Caki2 (cell line): ENCODE measurements at regions not wholly inside any gene's neighbourhood (a gene's known extent, or its start where the extent isn't known, plus 50 kb on each side); places are given as distances from the start of the nearest gene placed in this dataset.
A peak's percentile ranks its signal among the peaks of the same experiment; 100 is the strongest.
"Not testable (repeated sequence)": the region's sequence is repeated elsewhere in the genome, so short reads cannot be mapped to it uniquely, and the experiment has no call there.

ENCODE experiments used
- DNase-seq: peaks from one replicate; pipeline ENCODE4 v3.0.0-alpha.2; 2015; ENCODE audit warnings: low read depth
- in situ Hi-C: cut with HindIII; loops from 2 replicates; pipeline ENCODE4 v1.10.0; 2016; ENCODE audit warnings: low sequenced_read_pairs, low pct_unique_long_range_greater_than_20kb, mixed read lengths

DNA sequence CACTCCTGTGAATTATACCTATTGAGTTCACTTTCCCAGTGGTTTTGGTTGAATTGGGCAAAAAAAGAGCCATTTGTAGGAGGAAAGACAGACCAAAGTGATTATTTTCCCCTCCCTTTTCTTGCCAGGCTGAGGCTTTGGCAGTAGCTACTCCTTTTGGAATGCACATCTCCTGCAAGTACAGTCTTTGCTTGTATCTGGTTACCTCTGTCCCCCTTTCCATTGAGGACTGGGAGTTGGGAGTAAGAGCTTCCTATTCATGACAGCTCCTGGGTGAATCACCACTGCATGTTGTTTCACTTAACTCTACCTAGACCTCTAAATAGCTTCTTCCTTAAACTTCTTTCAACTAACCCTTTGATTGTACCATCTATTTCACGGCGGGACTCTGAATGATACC lies 695.3 kb upstream of the ZNF804A start:
- DNase-seq = no peak
- in situ Hi-C loops = no loop called here

- DNase-seq, in situ Hi-C loops: not testable (repeated sequence)
Measured at GRCh38 chr2:183916041-183916440, 682.3 kb upstream of the ZNF804A start.

DNA sequence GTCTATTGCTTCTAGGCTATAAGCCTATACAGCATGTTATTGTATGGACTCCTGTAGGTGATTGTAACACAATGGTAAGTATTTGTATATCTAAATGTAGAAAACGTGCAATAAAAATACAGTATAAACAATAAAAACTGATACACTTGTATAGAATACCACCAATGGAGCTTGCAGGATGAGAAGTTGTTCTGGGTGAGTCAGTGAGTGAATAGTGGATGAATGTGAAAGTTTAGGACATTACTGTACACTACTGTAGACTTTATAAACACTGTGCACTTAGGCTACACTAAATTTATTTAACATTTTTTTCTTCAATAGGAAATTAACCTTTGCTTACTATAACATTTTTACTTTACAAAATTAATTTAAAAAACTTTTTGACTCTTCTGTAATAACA lies 679.2 kb upstream of the ZNF804A start:
- in situ Hi-C loops = no loop called here
- DNase-seq = no peak

GRCh38 chr2:183919926-183920325 lies 678.4 kb upstream of the ZNF804A start:
- no peak for DNase-seq
- in situ Hi-C loops = no loop called here

GRCh38 chr2:183925281-183925680 lies 673.0 kb upstream of the ZNF804A start:
- no peak for DNase-seq
- in situ Hi-C loops = no loop called here

DNA sequence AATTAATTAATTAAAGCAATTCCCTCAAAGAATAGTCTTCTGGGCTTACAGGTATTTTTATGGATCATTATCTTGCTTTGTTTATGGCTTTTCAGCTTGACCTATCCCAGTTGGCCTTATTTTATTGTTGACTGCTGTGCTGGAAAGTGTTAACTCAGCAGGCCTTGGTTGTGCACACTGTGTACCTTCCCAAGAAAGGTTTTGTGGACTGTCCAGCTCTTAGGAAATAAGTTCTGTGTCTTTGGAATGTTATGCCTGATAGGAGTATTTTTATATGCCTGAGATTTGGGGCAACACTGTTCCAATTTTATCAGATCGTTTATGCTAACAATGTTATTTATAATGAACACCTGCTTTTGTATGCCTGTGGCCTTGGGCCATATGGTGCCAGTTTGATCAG lies 671.9 kb upstream of the ZNF804A start:
- no peak for DNase-seq
- in situ Hi-C loops = no loop called here

DNA sequence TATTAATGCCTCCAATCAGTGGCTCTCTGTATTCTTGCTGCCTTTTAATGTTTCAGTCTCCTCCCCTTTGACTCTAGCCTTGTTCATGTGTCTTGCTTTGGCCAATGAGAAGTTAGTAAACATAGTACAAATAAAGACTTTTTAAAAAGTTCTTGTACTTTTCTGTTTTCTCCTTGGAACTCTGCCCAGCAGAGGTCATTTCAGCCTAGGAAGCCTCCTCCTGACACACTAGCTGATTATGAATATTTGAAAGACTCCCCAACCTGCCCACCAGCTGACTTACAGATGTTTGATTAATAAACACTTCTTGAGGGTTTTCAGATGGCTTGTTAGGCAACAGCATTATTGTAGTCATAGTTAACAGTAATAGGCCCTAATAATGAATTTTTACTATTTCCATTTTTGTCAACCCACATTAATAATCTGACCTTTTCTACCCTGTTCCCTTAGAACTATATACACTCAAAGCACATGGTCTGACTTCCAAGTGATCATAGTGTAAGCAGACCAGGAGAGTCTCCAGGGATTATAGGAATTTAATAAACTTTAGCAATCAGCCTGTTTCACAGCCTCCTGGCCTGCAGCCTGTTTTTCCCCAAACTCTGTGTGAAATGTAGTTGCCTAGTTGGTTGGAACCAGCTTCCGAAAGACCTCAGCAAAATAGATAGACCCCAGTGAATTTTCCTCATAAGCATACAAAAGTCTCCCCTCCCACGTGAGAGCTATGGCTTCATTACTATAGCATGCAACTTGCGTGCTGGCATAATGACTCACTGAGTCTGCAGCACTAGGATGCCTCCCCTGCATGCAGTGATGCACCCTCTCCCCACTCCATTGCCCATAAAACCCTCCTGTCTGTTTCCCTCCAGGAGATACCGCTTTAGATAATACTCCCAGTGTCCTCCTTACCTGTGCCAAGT lies 670.7 kb upstream of the ZNF804A start:
- DNase-seq = no peak
- in situ Hi-C loops = no loop called here

DNA sequence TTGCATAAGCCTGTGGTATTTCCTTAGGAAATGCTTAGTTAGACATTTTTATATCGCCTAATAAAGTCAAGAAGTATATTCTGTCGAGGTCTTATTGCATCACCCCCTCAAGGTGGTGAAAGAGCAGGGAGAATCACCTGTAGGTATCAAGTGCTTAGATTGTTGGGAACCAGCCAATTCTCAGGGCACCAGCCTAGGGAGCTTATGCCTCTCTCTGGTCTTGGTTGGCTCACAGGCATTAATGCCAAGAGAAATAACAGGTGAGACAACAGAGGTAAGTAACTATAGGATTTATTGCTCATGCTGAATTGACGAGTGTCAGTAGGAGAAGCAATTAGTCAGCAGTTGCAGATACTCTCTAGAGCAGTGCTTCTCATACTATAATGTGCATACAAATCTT lies 663.3 kb upstream of the ZNF804A start:
- DNase-seq = no peak
- in situ Hi-C loops = no loop called here

- in situ Hi-C loops = no loop called here
- no peak for DNase-seq
Measured at GRCh38 chr2:183937220-183937619, 661.1 kb upstream of the ZNF804A start.

GRCh38 chr2:183946193-183946592 lies 652.1 kb upstream of the ZNF804A start:
- in situ Hi-C loops = no loop called here
- no peak for DNase-seq

GRCh38 chr2:183948861-183949260 lies 649.5 kb upstream of the ZNF804A start:
- in situ Hi-C loops = no loop called here
- DNase-seq = no peak

GRCh38 chr2:183950673-183951072 lies 647.7 kb upstream of the ZNF804A start:
- in situ Hi-C loops = no loop called here
- DNase-seq = no peak

DNA sequence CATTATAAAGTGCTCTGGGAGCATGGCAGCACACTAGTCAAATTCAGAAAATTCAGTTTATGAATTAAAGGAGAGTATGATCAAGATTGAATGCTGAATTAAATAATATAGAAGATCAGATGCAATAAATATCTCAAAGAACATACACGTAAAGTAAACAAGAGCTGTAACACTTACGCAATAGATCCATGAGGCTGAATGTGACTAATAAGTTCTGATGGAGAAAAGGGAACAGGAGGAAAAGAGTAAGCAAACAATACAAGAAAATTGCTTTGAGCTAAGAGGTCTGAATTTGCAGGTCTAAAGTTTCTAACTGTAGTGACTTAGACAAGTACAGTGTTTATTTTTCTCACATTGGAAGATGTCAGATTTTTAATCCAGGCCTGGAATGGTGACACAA lies 646.7 kb upstream of the ZNF804A start:
- no peak for DNase-seq
- in situ Hi-C loops = no loop called here

DNA sequence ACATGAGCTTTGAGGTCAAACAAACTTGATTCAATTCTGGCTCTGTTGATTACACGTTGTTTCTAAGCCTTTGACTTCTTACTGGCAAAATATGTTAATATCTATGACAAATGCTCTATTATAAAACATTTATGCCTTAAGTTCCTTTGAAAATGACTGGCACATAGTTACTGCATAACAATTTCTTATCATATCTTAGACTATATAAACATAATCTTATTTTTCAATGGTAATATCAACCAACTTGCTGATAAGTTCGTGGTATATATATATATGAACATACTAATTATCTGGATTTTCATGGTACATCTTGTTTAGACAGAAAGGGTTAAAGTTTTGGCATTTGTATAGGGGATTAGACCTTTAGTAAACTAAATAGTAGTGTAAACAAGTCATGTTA lies 645.6 kb upstream of the ZNF804A start:
- in situ Hi-C loops = no loop called here
- no peak for DNase-seq

GRCh38 chr2:183963609-183964008 lies 634.7 kb upstream of the ZNF804A start:
- in situ Hi-C loops = no loop called here
- DNase-seq = no peak

DNA sequence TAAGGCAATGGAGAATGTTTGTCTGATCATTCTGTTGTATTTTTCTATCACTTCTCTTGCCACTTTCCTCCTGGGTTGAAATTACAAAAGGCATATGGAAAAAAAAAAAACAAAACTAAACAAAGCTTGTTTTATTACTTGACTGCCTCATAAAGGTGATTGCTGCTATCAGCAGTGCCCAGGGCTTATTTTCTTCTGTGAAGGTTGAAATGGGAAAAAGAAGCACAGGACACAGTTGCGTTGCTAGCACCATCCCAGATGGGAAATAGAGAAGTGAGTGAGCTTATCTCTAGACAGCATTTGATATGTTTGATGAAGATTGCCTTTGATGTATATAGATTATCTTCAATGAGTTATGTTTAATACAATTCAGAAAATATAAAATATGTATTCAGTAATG lies 633.8 kb upstream of the ZNF804A start:
- DNase-seq = no peak
- in situ Hi-C loops = no loop called here

DNA sequence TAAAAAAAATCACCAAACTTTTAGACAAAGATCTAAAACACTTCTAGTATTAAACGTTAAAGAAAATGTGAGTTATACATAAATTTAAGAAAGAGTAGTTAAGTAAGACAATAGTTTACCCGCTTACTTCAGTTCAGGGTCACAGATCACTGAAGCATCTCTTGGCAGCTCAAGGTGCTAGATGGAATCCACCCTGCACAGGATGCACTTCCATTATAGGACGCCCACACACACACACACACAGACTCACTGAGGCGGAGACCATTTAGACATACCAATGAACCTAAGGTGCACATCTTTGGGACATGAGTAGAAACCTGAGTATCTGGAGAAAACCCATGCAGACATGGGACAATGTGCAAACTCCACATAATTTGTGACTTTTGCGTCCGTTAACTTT lies 630.6 kb upstream of the ZNF804A start:
- in situ Hi-C loops = no loop called here
- DNase-seq = peak; percentile 25

DNA sequence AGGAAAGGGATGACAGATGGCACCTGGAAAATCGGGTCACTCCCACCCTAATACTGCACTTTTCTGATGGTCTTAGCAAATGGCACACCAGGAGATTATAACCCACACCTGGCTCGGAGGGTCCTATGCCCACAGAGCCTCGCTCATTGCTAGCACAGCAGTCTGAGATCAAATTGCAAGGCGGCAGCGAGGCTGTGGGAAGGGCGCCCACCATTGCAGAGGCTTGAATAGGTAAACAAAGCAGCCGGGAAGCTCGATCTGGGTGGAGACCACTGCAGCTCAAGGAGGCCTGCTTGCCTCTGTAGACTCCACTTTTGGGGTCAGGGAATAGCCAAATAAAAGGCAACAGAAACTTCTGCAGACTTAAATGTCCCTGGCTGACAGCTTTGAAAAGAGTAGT lies 622.7 kb upstream of the ZNF804A start:
- in situ Hi-C loops, DNase-seq: not testable (repeated sequence)

DNA sequence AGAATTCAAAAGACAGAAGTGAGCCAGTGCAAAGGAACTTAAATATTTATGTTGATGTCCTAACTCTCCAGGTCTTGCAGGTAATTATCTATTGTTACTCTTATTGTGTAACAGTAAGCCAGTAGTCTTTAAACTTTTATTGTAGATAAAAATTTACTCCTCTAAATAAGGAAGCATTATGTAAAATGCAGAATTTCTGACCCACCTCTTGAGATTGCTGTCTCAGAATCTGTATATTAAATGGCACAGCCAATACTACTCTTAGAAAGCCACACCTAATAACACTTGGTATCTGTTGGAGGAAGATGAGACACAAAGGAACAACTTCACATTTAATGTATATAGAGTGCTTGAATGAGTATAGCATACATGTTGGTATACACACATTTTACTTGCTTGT lies 613.5 kb upstream of the ZNF804A start:
- DNase-seq = no peak
- in situ Hi-C loops = no loop called here

- DNase-seq = no peak
- in situ Hi-C loops = no loop called here
Measured at GRCh38 chr2:183991968-183992367, 606.4 kb upstream of the ZNF804A start.
